Suprapubic skin (tissue), 4 donors: ENCODE measurements at regions not wholly inside any gene's neighbourhood (a gene's known extent, or its start where the extent isn't known, plus 50 kb on each side); places are given as distances from the start of the nearest gene placed in this dataset.

Source experiments
- POLR2A ChIP-seq, 2 donors: fragments of 450-650 bp; IDR thresholded peaks; one replicate each; pipeline ENCODE4 v1.6.1; 2017; ENCODE audit warnings: antibody characterized with exemption in 2 of 2, mild to moderate bottlenecking in 2 of 2, moderate library complexity in 2 of 2
- POLR2AphosphoS5 ChIP-seq, 3 donors: sonication (generic); formaldehyde crosslinking; IDR thresholded peaks; one replicate each; pipeline ENCODE4 v1.6.1; 2017; ENCODE audit warnings: antibody characterized with exemption in 3 of 3
- TF ChIP-seq, protein P1 (sequence below), 2 donors: fragments of 200-600 bp in 1 of 2; fragments of 450-650 bp in 1 of 2; sonication (generic) in 1 of 2; IDR thresholded peaks; one replicate each; pipeline ENCODE4 v1.5.1; 2016 to 2019; ENCODE audit warnings: antibody characterized with exemption in 2 of 2, mild to moderate bottlenecking in 1 of 2, moderate library complexity in 1 of 2

GRCh38 chr12:75633789-75634188 lies 122.4 kb upstream of the KRR1 start:
- TF ChIP-seq POLR2A (IDR thresholded peaks at IDR 0.05) = no peak
- TF ChIP-seq POLR2AphosphoS5 (IDR thresholded peaks at IDR 0.05) = no peak
- TF ChIP-seq, protein P1, sequence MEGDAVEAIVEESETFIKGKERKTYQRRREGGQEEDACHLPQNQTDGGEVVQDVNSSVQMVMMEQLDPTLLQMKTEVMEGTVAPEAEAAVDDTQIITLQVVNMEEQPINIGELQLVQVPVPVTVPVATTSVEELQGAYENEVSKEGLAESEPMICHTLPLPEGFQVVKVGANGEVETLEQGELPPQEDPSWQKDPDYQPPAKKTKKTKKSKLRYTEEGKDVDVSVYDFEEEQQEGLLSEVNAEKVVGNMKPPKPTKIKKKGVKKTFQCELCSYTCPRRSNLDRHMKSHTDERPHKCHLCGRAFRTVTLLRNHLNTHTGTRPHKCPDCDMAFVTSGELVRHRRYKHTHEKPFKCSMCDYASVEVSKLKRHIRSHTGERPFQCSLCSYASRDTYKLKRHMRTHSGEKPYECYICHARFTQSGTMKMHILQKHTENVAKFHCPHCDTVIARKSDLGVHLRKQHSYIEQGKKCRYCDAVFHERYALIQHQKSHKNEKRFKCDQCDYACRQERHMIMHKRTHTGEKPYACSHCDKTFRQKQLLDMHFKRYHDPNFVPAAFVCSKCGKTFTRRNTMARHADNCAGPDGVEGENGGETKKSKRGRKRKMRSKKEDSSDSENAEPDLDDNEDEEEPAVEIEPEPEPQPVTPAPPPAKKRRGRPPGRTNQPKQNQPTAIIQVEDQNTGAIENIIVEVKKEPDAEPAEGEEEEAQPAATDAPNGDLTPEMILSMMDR (IDR thresholded peaks at IDR 0.05) = no peak
